HepG2 (cell line): ENCODE measurements at regions not wholly inside any gene's neighbourhood (a gene's known extent, or its start where the extent isn't known, plus 50 kb on each side); places are given as distances from the start of the nearest gene placed in this dataset.

ENCODE experiments used
- BRCA1 ChIP-seq: sonication (generic); formaldehyde crosslinking; IDR thresholded peaks from 2 replicates; pipeline ENCODE4 v1.4.0; 2020; ENCODE audit warnings: missing genetic modification reagents
- CEBPG ChIP-seq: IDR thresholded peaks from 2 replicates; pipeline ENCODE4 v1.6.1; 2016
- EP300 ChIP-seq, 3 experiments: sonication (generic) in 1 of 3; formaldehyde crosslinking in 1 of 3; IDR thresholded peaks; 2 replicates each; pipeline versions ENCODE4 v1.5.1 to v1.6.1; 2011 to 2020; ENCODE audit warnings: low read depth in 2 of 3, low read length in 2 of 3, borderline replicate concordance in 1 of 3, improper control_type of control experiment in 1 of 3, mild to moderate bottlenecking in 1 of 3, missing genetic modification reagents in 1 of 3, moderate library complexity in 1 of 3
- FOXO1 ChIP-seq: sonication (generic); formaldehyde crosslinking; IDR thresholded peaks from 2 replicates; pipeline ENCODE4 v1.4.0; 2020; ENCODE audit warnings: missing genetic modification reagents
- HMG20B ChIP-seq: conservative IDR thresholded peaks from 2 replicates; pipeline ENCODE4 v1.6.1; 2016; ENCODE audit warnings: missing genetic modification reagents, missing compliant biosample characterization
- IRF2 ChIP-seq: IDR thresholded peaks from 2 replicates; pipeline ENCODE4 v1.6.1; 2018; ENCODE audit warnings: missing genetic modification reagents, missing compliant biosample characterization
- MIER3 ChIP-seq: IDR thresholded peaks from 2 replicates; pipeline ENCODE4 v1.6.1; 2016; ENCODE audit warnings: missing compliant biosample characterization, borderline replicate concordance
- NFRKB ChIP-seq: fragments of 450-650 bp; IDR thresholded peaks from 2 replicates; pipeline ENCODE4 v1.6.1; 2017
- RNF2 ChIP-seq: fragments of 450-650 bp; conservative IDR thresholded peaks from 2 replicates; pipeline ENCODE4 v1.6.1; 2016; ENCODE audit warnings: low read depth
- SKI ChIP-seq: fragments of 450-650 bp; IDR thresholded peaks from one replicate; pipeline ENCODE4 v1.6.1; 2018; ENCODE audit warnings: mild to moderate bottlenecking; ENCODE audit not compliant: partially characterized antibody
- ZFP90 ChIP-seq: sonication (generic); formaldehyde crosslinking; IDR thresholded peaks from 2 replicates; pipeline ENCODE4 v1.8.0; 2022; ENCODE audit warnings: missing genetic modification reagents, mild to moderate bottlenecking, inconsistent platforms, borderline replicate concordance
- ZMYM2 ChIP-seq: sonication (generic); formaldehyde crosslinking; IDR thresholded peaks from 2 replicates; pipeline ENCODE4 v1.8.0; 2022; ENCODE audit warnings: mild to moderate bottlenecking, missing genetic modification reagents
- ZNF160 ChIP-seq: sonication (generic); formaldehyde crosslinking; IDR thresholded peaks from 2 replicates; pipeline ENCODE4 v1.8.0; 2022; ENCODE audit warnings: mild to moderate bottlenecking, inconsistent platforms, missing genetic modification reagents
- ZNF546 ChIP-seq: sonication (generic); formaldehyde crosslinking; conservative IDR thresholded peaks from 2 replicates; pipeline ENCODE4 v1.8.1; 2023; ENCODE audit warnings: mild to moderate bottlenecking, missing genetic modification reagents
- ZNF782 ChIP-seq: sonication (generic); formaldehyde crosslinking; IDR thresholded peaks from 2 replicates; pipeline ENCODE4 v1.4.0; 2020; ENCODE audit warnings: missing genetic modification reagents, mild to moderate bottlenecking, borderline replicate concordance
- ZNF790 ChIP-seq: sonication (generic); formaldehyde crosslinking; IDR thresholded peaks from 2 replicates; pipeline ENCODE4 v1.8.0; 2022; ENCODE audit warnings: missing genetic modification reagents, mild to moderate bottlenecking, borderline replicate concordance
- TF ChIP-seq, protein P1 (sequence below), 2 experiments: sonication (generic) in 1 of 2; formaldehyde crosslinking in 1 of 2; IDR thresholded peaks; 2 replicates each; pipeline versions ENCODE4 v1.4.0 to v1.6.1; 2018 to 2020; ENCODE audit warnings: missing genetic modification reagents in 2 of 2, borderline replicate concordance in 1 of 2, low read depth in 1 of 2, mild to moderate bottlenecking in 1 of 2, missing biosample characterization in 1 of 2
- TF ChIP-seq, protein P2 (sequence below): sonication (generic); formaldehyde crosslinking; IDR thresholded peaks from 2 replicates; pipeline ENCODE4 v1.9.0; 2022; ENCODE audit warnings: missing genetic modification reagents, mild to moderate bottlenecking, borderline replicate concordance
- TF ChIP-seq, protein P3 (sequence below): sonication (generic); formaldehyde crosslinking; IDR thresholded peaks from 2 replicates; pipeline ENCODE4 v1.8.0; 2022; ENCODE audit warnings: missing genetic modification reagents, mild to moderate bottlenecking, moderate library complexity, borderline replicate concordance
- TF ChIP-seq, protein P4 (sequence below): sonication (generic); formaldehyde crosslinking; IDR thresholded peaks from 2 replicates; pipeline ENCODE4 v1.5.0; 2020; ENCODE audit warnings: mild to moderate bottlenecking, missing genetic modification reagents, borderline replicate concordance

DNA sequence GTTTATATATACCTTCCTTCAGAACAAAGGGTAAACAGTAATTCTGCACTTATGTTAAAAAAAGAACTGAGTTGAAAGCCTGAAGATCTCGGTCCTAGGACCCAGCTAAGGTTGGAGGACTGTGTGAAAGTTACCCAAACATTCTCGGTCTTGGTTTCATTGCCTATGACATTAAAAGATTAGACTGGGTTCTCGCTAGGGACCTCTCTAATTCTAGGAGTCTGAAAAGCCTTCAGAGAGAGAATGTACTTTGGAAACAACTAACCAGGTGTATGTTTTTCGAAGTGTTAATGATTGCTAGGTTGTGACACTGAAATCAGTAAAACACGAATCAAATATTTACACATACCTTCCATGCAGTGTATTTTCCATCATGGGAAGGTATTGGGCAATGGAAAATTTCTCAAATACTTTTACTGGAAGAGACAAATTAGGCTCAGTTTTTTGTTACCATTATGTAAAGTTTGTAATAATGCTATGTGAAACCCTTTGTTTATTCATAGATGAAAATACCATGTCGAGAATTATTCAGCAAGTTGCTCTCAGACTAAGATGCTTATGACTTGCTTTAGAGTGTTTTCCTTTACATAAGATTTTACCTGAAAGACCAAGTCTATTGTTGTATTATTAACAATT lies 113.7 kb upstream of the LOC128125822 start (continued):
- peak; percentile 99 to 100 for TF ChIP-seq EP300 (IDR thresholded peaks at IDR 0.05; ENCODE audit: low read depth in 2 of 2, low read length in 2 of 2)
- peak; percentile 98 for TF ChIP-seq EP300 (CRISPR knock-in tag; IDR thresholded peaks at IDR 0.05; ENCODE audit: borderline replicate concordance)
- TF ChIP-seq SKI = peak; percentile 87
- TF ChIP-seq CEBPG (CRISPR knock-in tag) = peak; percentile 100
- TF ChIP-seq HMG20B (CRISPR knock-in tag) = peak; percentile 92
- TF ChIP-seq FOXO1 (CRISPR knock-in tag) = peak; percentile 97
- no peak for TF ChIP-seq NFRKB
- 0 out of 2 replicates have a peak, but pooled peaks have one; percentile 6 for TF ChIP-seq ZMYM2 (CRISPR knock-in tag)
- TF ChIP-seq BRCA1 (CRISPR knock-in tag) = peak; percentile 62; the same call in 1 of the 2 replicates
- peak; percentile 100 for TF ChIP-seq MIER3 (CRISPR knock-in tag)
- TF ChIP-seq ZNF782 (CRISPR knock-in tag) = no peak
- no peak for TF ChIP-seq ZNF546 (CRISPR knock-in tag)
- TF ChIP-seq, protein P1, sequence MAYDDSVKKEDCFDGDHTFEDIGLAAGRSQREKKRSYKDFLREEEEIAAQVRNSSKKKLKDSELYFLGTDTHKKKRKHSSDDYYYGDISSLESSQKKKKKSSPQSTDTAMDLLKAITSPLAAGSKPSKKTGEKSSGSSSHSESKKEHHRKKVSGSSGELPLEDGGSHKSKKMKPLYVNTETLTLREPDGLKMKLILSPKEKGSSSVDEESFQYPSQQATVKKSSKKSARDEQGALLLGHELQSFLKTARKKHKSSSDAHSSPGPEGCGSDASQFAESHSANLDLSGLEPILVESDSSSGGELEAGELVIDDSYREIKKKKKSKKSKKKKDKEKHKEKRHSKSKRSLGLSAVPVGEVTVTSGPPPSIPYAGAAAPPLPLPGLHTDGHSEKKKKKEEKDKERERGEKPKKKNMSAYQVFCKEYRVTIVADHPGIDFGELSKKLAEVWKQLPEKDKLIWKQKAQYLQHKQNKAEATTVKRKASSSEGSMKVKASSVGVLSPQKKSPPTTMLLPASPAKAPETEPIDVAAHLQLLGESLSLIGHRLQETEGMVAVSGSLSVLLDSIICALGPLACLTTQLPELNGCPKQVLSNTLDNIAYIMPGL (CRISPR knock-in tag; IDR thresholded peaks at IDR 0.05; ENCODE audit: borderline replicate concordance in 1 of 2, low read depth in 1 of 2) = peak; percentile 47 to 64; a peak in 2 of 4 replicates
- peak; percentile 96; the same call in 1 of the 2 replicates for TF ChIP-seq IRF2
- TF ChIP-seq, protein P2, sequence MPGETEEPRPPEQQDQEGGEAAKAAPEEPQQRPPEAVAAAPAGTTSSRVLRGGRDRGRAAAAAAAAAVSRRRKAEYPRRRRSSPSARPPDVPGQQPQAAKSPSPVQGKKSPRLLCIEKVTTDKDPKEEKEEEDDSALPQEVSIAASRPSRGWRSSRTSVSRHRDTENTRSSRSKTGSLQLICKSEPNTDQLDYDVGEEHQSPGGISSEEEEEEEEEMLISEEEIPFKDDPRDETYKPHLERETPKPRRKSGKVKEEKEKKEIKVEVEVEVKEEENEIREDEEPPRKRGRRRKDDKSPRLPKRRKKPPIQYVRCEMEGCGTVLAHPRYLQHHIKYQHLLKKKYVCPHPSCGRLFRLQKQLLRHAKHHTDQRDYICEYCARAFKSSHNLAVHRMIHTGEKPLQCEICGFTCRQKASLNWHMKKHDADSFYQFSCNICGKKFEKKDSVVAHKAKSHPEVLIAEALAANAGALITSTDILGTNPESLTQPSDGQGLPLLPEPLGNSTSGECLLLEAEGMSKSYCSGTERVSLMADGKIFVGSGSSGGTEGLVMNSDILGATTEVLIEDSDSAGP (CRISPR knock-in tag) = no peak
- TF ChIP-seq ZNF160 = no peak
- TF ChIP-seq, protein P3, sequence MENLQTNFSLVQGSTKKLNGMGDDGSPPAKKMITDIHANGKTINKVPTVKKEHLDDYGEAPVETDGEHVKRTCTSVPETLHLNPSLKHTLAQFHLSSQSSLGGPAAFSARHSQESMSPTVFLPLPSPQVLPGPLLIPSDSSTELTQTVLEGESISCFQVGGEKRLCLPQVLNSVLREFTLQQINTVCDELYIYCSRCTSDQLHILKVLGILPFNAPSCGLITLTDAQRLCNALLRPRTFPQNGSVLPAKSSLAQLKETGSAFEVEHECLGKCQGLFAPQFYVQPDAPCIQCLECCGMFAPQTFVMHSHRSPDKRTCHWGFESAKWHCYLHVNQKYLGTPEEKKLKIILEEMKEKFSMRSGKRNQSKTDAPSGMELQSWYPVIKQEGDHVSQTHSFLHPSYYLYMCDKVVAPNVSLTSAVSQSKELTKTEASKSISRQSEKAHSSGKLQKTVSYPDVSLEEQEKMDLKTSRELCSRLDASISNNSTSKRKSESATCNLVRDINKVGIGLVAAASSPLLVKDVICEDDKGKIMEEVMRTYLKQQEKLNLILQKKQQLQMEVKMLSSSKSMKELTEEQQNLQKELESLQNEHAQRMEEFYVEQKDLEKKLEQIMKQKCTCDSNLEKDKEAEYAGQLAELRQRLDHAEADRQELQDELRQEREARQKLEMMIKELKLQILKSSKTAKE (CRISPR knock-in tag) = peak; percentile 67; the same call in 1 of the 2 replicates
- TF ChIP-seq, protein P4, sequence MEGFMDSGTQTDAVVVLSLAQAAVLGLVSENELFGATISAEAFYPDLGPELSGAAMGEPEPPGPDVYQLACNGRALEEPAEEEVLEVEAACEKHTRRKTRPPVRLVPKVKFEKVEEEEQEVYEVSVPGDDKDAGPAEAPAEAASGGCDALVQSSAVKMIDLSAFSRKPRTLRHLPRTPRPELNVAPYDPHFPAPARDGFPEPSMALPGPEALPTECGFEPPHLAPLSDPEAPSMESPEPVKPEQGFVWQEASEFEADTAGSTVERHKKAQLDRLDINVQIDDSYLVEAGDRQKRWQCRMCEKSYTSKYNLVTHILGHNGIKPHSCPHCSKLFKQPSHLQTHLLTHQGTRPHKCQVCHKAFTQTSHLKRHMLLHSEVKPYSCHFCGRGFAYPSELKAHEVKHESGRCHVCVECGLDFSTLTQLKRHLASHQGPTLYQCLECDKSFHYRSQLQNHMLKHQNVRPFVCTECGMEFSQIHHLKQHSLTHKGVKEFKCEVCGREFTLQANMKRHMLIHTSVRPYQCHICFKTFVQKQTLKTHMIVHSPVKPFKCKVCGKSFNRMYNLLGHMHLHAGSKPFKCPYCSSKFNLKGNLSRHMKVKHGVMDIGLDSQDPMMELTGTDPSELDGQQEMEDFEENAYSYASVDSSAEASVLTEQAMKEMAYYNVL (CRISPR knock-in tag) = peak; percentile 83; the same call in 1 of the 2 replicates
- no peak for TF ChIP-seq RNF2
- no peak for TF ChIP-seq ZNF790 (CRISPR knock-in tag)
- peak; percentile 18 for TF ChIP-seq ZFP90
